Limb (tissue), 2 donors: ENCODE measurements at regions not wholly inside any gene's neighbourhood (a gene's known extent, or its start where the extent isn't known, plus 50 kb on each side); places are given as distances from the start of the nearest gene placed in this dataset.

Experiments used
- DNase-seq, 2 donors: peaks; one replicate each; pipeline ENCODE4 v3.0.0-alpha.2; 2016; ENCODE audit errors: extremely low spot score in 2 of 2

- DNase-seq: no peak
Measured at GRCh38 chr11:23336961-23337360, 476.7 kb upstream of the CCDC179 start.

DNA sequence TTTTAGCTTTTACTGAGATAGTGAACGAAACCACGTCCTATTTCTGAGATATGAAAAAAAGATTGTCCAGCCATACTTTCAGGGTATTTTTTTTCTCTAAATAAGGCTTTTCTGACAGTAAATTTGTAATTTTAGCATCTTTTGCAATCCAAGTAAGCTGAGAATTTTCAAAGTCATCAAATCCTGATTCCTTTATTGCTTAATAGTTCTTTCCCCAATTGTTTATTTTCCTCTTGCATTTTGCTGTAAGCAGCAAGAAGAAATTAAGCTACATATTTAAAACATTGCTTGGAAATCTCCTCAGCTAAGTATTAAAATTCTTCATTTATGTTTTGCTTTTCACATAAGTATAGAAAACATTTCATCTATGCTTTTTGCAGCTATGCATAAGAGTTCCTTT is 493.3 kb upstream of the CCDC179 start:
- DNase-seq: no peak

DNA sequence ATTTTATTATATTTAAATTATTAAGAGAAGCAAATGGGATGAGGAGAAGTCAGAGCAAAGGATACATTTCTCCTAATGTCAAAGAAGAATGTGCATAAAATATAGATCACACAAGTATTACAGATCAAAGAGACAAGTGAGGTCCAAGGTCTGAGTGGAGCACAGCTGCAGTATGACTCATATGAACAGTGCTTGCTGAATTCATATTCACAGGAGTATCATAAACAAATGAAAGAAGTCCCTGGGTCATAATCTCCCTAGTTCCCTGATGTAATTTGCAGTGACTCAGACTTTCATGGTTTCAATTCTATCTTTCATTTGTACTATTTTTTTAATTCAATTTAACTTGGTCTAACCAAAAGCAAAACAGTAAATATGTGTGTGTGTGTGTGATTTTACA is 499.0 kb upstream of the CCDC179 start:
- DNase-seq: peak in 1 of 2 donors; percentile 42

GRCh38 chr11:23364076-23364475 is 503.8 kb upstream of the CCDC179 start:
- no peak for DNase-seq

GRCh38 chr11:23370580-23371275 is 510.5 kb upstream of the CCDC179 start:
- no peak for DNase-seq

- no peak for DNase-seq
Measured at GRCh38 chr11:23377909-23378308, 517.6 kb upstream of the CCDC179 start.

- DNase-seq: no peak
Measured at GRCh38 chr11:23391031-23391430, 530.8 kb upstream of the CCDC179 start.

- no peak for DNase-seq
Measured at GRCh38 chr11:23398052-23398451, 537.8 kb upstream of the CCDC179 start.

DNA sequence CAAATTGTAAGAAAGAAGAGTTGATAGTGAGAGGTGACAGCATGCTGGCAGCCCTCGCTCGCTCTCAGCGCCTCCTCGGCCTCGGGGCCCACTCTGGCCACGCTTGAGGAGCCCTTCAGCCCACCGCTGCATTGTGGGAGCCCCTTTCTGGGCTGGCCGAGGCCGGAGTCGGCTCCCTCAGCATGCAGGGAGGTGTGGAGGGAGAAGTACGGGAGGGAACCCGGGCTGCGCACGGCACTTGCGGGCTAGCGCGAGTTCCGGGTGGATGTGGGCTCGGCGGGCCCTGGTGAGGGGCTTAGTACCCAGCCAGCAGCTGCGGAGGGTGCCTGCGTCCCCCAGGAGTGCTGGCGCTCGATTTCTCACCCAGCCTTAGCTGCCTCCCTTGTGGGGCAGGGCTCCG is 539.7 kb upstream of the CCDC179 start:
- no peak for DNase-seq

- DNase-seq: no peak
Measured at GRCh38 chr11:23403210-23404185, 543.2 kb upstream of the CCDC179 start.

- no peak for DNase-seq
Measured at GRCh38 chr11:23404225-23405160, 544.2 kb upstream of the CCDC179 start.

DNA sequence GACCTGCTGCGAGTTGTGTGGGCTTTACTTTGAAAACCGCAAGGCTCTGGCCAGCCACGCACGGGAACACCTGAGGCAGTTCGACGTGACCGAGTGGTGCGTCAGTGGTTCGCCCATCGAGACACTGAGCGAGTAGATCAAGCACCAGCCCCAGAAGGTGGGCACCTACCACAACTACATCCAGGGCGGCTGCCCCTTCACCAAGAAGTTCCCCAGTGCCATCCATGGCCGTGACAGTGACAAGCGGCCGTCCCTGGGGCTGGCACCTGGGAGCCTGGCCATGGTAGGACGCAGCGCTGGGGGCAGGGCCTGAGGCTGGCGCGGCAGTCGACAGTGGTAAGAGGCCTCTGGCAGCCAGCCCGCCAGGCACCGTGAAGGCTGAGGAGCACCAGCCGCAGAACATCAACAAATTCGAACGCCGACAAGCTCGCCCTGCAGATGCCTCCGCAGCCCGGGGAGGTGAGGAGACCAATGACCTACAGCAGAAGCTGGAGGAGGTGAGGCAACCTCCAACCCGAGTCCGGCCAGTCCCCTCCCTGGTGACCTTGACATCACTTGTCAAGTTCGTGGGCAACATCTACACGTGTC is 545.2 kb upstream of the CCDC179 start:
- no peak for DNase-seq

- DNase-seq: no peak
Measured at GRCh38 chr11:23406131-23406819, 546.0 kb upstream of the CCDC179 start.

DNA sequence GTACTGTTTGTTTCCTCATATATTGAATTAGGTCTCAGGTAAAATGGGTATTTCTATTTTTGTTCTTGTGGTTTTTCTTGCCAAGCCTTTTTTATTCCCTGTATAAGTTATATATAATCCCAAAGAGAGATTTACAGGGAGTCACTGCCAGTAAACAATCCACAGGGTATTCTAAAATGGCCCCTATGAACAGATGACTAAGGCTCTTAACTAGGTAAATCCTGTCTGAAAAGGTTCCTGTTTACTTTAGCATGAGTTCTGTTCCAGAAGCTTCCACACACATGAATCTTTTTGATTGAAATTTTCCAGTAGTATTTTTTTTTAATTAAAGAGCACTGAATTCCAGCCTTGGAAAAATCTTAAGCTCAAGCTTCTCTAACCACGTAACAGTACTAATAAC is 552.8 kb upstream of the CCDC179 start:
- DNase-seq: no peak

- DNase-seq: no peak
Measured at GRCh38 chr11:23423104-23423503, 562.8 kb upstream of the CCDC179 start.

- DNase-seq: no peak
Measured at GRCh38 chr11:23423656-23424055, 563.4 kb upstream of the CCDC179 start.

DNA sequence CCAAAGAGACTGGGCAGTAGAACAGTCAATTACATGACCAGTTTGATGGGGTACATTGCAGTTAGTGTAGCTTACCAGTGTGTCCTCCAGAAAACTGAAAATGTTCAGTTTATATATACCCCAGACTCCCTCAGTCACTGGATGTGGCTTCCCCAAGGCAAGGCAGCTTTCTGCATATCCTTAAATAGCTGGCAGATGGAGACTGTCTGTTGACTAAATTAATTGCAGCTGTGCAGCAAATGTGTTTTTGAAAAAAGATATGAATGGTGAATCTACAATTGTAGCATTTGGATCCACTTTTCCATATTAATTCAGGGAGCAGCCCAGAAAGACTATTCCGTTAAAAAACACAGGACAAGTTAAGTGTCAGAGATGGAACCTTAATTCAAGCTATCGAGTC is 565.1 kb upstream of the CCDC179 start:
- peak in 1 of 2 donors; percentile 13 for DNase-seq

DNA sequence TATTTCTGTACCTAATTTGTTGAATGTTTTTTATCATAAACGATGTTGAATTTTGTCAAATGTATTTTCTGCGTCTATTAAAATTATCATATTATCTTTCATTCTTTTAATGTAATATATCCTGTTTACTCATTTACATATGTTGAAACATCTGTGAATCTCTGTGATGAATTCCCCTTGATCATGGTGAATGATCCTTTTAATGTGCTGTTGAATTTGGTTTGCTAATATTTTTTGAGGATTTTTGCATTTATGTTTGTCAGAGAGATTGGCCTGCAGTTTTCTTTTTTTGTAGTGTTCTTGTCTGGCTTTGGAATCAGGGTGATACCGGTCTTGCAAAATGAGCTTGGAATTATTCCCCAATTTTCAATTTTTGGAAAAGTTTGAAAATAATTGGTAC is 569.3 kb upstream of the CCDC179 start:
- no peak for DNase-seq

DNA sequence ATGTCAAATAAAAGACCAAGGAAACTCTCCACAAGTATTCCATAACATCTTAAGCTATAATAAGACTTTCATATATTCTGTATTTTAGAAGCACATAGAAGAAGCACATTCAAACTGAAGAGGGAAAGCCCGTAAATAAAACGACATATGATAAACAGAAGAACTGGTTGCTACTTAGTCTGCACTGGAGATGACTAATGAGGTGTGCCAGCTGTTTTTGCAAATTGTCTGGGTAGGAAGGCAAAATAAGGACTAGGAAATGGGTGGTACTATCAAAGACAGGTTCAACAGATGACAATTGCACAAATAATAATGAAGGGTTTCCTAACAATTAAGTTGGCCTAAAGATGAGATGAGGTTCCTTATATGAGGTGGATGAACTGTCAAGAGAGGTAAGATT is 593.2 kb upstream of the CCDC179 start:
- DNase-seq: no peak

- no peak for DNase-seq
Measured at GRCh38 chr11:23455321-23455891, 595.1 kb upstream of the CCDC179 start.
